RWPE2 (cell line): ENCODE measurements at regions not wholly inside any gene's neighbourhood (a gene's known extent, or its start where the extent isn't known, plus 50 kb on each side); places are given as distances from the start of the nearest gene placed in this dataset.

Source experiments
- ATAC-seq: fragments of 200-7000 bp; cut with Tn5 transposase; 3 replicates; pipeline ENCODE4 v1.9.1; 2021; ENCODE audit warnings: low read depth
- DNase-seq: peaks from one replicate; pipeline ENCODE4 v3.0.0-alpha.2; 2020; ENCODE audit warnings: low spot score
- H3K27ac ChIP-seq: fragments of 450-650 bp; 2 replicates; pipeline ENCODE4 v1.5.1; 2017; ENCODE audit warnings: mild to moderate bottlenecking; ENCODE audit not compliant: poor library complexity, severe bottlenecking
- H3K27me3 ChIP-seq: fragments of 250-450 bp; sonication (Bioruptor Pico); 2 replicates; pipeline ENCODE4 v1.5.1; 2021; ENCODE audit warnings: mild to moderate bottlenecking, moderate library complexity; ENCODE audit not compliant: insufficient read depth, poor library complexity, severe bottlenecking
- H3K36me3 ChIP-seq: fragments of 250-450 bp; sonication (Bioruptor Pico); 2 replicates; pipeline ENCODE4 v1.5.1; 2020; ENCODE audit warnings: low read depth, mild to moderate bottlenecking, moderate library complexity
- H3K4me1 ChIP-seq: fragments of 250-450 bp; sonication (Bioruptor Pico); 2 replicates; pipeline ENCODE4 v1.5.1; 2021; ENCODE audit warnings: mild to moderate bottlenecking, moderate library complexity; ENCODE audit not compliant: insufficient read depth, poor library complexity, severe bottlenecking
- H3K4me3 ChIP-seq: fragments of 250-450 bp; sonication (Bioruptor Pico); 2 replicates; pipeline ENCODE4 v1.5.1; 2021; ENCODE audit warnings: mild to moderate bottlenecking, moderate library complexity; ENCODE audit not compliant: severe bottlenecking
- H3K9me3 ChIP-seq: fragments of 250-450 bp; sonication (Bioruptor Pico); 2 replicates; pipeline ENCODE4 v1.5.1; 2021; ENCODE audit warnings: mild to moderate bottlenecking, moderate library complexity; ENCODE audit not compliant: severe bottlenecking
- TF ChIP-seq, protein P1 (sequence below): fragments of 450-650 bp; IDR thresholded peaks from one replicate; pipeline ENCODE4 v1.5.1; 2017; ENCODE audit warnings: mild to moderate bottlenecking, moderate library complexity; ENCODE audit not compliant: poor library complexity, severe bottlenecking

DNA sequence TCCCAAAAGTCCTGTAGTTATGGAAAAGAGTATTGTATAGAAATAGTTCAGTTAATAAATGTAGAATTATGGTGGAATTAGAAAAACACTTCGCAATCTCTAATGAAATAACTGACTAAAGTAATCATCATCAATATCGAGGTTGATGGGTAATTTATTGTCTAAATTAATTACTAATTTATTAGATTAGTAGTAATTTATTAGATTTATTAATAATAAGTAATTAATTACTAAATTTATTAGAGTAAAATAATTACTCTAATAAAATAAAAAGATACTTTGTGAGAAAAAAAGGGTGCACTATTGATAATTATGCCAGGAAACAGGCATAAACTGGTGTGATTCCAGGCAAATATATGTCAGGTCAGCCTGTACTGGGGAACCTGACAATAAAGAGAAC is 455.6 kb downstream of the AASDHPPT start:
- Histone ChIP-seq H3K27me3 (no peaks in the 10 kb centered on the region), H3K9me3 (no peaks in the 10 kb centered on the region), H3K36me3 (no peaks in the 10 kb centered on the region), H3K27ac (no peak overlapping the region), H3K4me1 (no peaks in the 10 kb centered on the region), H3K4me3 (no peak overlapping the region)
- no peak for ATAC-seq
- no peak for DNase-seq
- TF ChIP-seq, protein P1, sequence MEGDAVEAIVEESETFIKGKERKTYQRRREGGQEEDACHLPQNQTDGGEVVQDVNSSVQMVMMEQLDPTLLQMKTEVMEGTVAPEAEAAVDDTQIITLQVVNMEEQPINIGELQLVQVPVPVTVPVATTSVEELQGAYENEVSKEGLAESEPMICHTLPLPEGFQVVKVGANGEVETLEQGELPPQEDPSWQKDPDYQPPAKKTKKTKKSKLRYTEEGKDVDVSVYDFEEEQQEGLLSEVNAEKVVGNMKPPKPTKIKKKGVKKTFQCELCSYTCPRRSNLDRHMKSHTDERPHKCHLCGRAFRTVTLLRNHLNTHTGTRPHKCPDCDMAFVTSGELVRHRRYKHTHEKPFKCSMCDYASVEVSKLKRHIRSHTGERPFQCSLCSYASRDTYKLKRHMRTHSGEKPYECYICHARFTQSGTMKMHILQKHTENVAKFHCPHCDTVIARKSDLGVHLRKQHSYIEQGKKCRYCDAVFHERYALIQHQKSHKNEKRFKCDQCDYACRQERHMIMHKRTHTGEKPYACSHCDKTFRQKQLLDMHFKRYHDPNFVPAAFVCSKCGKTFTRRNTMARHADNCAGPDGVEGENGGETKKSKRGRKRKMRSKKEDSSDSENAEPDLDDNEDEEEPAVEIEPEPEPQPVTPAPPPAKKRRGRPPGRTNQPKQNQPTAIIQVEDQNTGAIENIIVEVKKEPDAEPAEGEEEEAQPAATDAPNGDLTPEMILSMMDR = no peak

DNA sequence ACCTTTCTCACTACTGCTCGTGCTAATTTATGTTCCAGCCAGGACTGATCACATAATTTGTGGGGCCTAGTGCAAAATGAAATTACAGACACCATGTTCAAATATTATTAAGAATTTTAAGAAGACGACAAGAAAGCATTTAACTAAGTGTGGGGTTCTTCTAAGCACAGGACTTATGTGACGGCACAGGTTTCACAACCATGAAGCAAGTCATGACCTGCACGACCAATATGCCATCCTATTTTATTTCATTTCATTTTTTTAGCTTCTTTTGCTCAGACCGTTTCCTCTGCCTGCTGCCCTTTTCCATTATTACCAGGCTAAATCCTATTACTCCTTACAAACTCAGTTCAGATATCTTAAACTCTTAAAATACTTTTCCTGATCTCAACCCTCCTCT is 462.5 kb downstream of the AASDHPPT start:
- no peak for DNase-seq
- Histone ChIP-seq H3K27me3 (no peaks in the 10 kb centered on the region), H3K36me3 (no peaks in the 10 kb centered on the region), H3K27ac (no peak overlapping the region), H3K4me3 (no peak overlapping the region), H3K9me3 (no peaks in the 10 kb centered on the region), H3K4me1 (no peaks in the 10 kb centered on the region)
- no peak for ATAC-seq
- TF ChIP-seq, protein P1 = no peak

DNA sequence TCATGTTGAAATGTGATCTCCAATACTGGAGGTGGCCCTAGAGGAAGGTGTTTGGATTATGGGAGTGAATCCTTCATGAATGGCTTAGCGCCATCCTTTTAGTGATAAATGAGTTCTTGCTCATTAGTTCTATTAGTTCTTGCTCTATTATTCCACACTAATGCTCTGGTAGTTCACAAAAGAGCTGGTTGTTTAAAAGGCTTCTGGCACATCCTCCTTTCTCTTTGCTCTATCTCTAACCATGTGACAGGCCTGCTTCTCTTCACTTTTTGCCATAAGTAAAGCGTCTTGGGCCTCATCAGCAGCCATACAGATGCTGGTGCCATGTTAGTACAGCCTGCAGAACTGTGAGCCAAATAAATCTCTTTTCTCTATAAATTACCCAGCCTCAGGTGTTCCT is 469.9 kb downstream of the GUCY1A2 start:
- Histone ChIP-seq H3K4me1 (no peaks in the 10 kb centered on the region), H3K27me3 (no peaks in the 10 kb centered on the region), H3K9me3 (no peaks in the 10 kb centered on the region), H3K27ac (no peak overlapping the region), H3K36me3 (no peaks in the 10 kb centered on the region), H3K4me3 (no peak overlapping the region)
- ATAC-seq = no peak
- no peak for DNase-seq
- TF ChIP-seq, protein P1 = no peak

DNA sequence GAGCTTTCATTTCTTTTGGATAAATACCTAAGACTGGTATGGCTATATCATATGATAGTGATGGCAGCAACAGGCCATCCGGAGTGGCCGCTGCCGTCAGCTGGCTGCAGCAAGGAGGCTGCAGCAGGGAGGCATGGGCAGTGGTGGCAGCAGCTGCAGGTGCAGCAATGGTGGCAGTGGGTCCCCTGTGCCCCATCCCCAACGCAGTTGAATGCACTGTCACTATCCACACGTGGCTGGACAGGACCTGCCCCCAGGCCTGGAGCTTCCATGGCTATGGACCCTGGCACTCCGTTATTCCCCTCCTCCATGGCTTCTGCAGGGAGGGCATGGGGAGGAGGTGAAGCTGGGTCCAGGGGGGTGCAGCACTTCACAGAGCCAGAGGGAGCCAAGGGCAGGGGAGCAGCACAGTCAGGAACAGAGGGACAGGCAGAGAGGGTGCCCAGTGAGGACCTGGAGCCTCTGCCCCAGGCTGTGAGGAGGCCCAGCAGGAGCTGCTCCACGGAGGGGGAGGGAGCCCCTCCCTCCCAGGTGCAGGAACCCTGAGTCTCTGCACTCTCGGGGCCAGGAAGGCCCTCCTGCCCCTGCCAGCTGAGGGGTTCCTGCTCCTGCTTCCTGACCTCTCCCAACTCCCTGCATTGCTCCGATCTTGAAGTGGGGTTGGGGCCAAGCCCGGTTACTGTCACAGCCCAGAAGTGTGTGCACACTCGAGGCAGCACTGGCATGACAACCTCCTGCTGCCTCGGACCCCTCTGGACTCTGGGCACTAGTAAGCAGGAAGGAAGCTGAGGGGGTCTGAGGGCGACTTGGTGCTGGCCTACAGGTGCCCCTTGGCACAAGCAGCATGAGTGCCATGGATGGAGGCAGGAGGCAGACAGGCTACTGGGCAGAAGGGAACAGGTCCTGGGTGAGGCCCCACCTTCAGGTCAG is 466.3 kb downstream of the GUCY1A2 start:
- H3K4me3 ChIP-seq = no peak overlapping the region
- H3K36me3 ChIP-seq = no peaks in the 10 kb centered on the region
- H3K27me3 ChIP-seq = no peaks in the 10 kb centered on the region
- DNase-seq = no peak
- TF ChIP-seq, protein P1 = no peak
- ATAC-seq = no peak
- H3K9me3 ChIP-seq = no peaks in the 10 kb centered on the region
- no peaks in the 10 kb centered on the region for H3K4me1 ChIP-seq
- no peak overlapping the region for H3K27ac ChIP-seq

DNA sequence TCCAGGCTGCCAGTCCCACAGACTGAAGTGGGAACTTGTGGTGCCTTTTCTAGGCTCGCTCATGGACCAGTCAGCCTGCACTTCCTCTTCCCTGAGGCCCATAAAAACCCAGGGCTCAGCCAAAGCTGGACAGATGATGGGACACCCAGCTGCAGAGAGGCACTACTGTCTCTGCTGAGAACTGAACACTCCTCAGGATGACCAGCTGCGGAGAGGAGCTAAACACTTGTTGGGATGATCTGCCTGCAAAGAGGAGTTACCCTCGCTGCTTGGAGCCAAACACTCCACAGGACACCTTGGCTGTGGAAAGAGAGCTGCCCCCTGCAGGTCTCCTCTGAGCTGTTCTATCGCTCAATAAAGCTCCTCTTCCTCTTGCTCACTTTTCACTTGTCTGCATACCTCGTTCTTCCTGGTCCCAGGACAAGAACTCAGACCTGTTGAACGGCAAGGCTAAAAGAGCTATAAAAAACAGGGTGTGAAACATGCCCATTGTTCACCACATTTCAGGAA is 465.5 kb downstream of the GUCY1A2 start:
- no peak for DNase-seq
- no peak for ATAC-seq
- H3K4me3 ChIP-seq = no peak overlapping the region
- no peaks in the 10 kb centered on the region for H3K36me3 ChIP-seq
- no peaks in the 10 kb centered on the region for H3K4me1 ChIP-seq
- TF ChIP-seq, protein P1 = no peak
- H3K27ac ChIP-seq = no peak overlapping the region
- H3K27me3 ChIP-seq = no peaks in the 10 kb centered on the region
- H3K9me3 ChIP-seq = no peaks in the 10 kb centered on the region
